ENCODE measurements at regions not wholly inside any gene's neighbourhood (a gene's known extent, or its start where the extent isn't known, plus 50 kb on each side); places are given as distances from the start of the nearest gene placed in this dataset.

DNA sequence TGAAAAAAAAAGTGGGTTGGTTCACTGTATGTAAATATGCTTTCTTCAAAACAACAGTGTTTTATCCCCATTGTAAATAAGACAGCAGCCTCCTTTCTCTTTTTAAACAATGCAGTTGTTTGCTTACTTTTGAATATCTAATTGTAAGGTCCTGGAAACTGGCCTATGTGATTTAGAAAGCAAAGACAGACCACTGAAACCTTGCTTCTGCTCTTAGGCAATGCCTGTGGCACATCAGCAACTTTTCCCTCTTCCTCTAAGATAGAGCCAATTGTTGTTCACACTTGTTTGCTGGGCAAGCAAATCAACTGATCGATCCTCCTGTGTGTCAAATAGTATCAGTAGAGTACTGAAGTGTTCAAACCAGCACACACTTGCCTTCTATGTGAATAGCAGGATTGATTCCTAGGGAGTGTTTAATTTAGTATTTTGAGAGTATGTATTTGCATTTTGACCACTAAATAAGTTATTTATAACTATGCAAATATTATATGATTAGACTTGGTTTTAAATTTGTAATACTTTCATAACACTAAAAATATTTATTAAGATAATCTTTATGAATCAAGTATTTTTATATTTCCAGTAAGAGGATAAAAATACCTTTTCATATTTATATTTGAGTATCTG, 55.4 kb upstream of the GRPR start:
- H3K4me1 ChIP-seq (ENCODE audit: low read depth, poor library complexity, severe bottlenecking) = peaks cover 3% of the 10 kb centered on the region
- no peak overlapping the region for H3K4me2 ChIP-seq
- no peak overlapping the region for H3K27ac ChIP-seq
- no peak for TF ChIP-seq CTCF (conservative IDR thresholded peaks at IDR 0.05; ENCODE audit: low read depth, low read length)
- no peaks in the 10 kb centered on the region for H3K79me2 ChIP-seq (ENCODE audit: insufficient read depth, low read depth)
- H3K27me3 ChIP-seq (ENCODE audit: insufficient read depth, low read depth) = no peaks in the 10 kb centered on the region
- no peaks in the 10 kb centered on the region for H3K36me3 ChIP-seq (ENCODE audit: insufficient read depth)
- no peaks in the 10 kb centered on the region for H4K20me1 ChIP-seq (ENCODE audit: insufficient read depth)
- no peak overlapping the region for H2AFZ ChIP-seq (ENCODE audit: low read depth)
- no peak overlapping the region for H3K4me3 ChIP-seq (IDR thresholded peaks at IDR 0.05; ENCODE audit: insufficient read depth, low read depth, low read length)
- H3K9ac ChIP-seq = no peak overlapping the region

GRCh38 chrX:16063921-16064320, 59.4 kb upstream of the GRPR start:
- no peak overlapping the region for H3K4me3 ChIP-seq (IDR thresholded peaks at IDR 0.05; ENCODE audit: insufficient read depth, low read depth, low read length)
- peaks cover 3% of the 10 kb centered on the region for H3K4me1 ChIP-seq (ENCODE audit: low read depth, poor library complexity, severe bottlenecking)
- no peak overlapping the region for H3K9ac ChIP-seq
- no peak overlapping the region for H3K4me2 ChIP-seq
- no peaks in the 10 kb centered on the region for H3K27me3 ChIP-seq (ENCODE audit: insufficient read depth, low read depth)
- no peaks in the 10 kb centered on the region for H3K79me2 ChIP-seq (ENCODE audit: insufficient read depth, low read depth)
- H2AFZ ChIP-seq (ENCODE audit: low read depth) = no peak overlapping the region
- H4K20me1 ChIP-seq (ENCODE audit: insufficient read depth) = no peaks in the 10 kb centered on the region
- H3K36me3 ChIP-seq (ENCODE audit: insufficient read depth) = no peaks in the 10 kb centered on the region
- no peak overlapping the region for H3K27ac ChIP-seq
- no peak for TF ChIP-seq CTCF (conservative IDR thresholded peaks at IDR 0.05; ENCODE audit: low read depth, low read length)

GRCh38 chrX:16063141-16063540, 60.2 kb upstream of the GRPR start:
- Histone ChIP-seq H3K27me3 (ENCODE audit: insufficient read depth, low read depth) (no peaks in the 10 kb centered on the region), H2AFZ (ENCODE audit: low read depth) (no peak overlapping the region), H4K20me1 (ENCODE audit: insufficient read depth) (no peaks in the 10 kb centered on the region), H3K27ac (no peak overlapping the region), H3K4me1 (ENCODE audit: low read depth, poor library complexity, severe bottlenecking) (peaks cover 3% of the 10 kb centered on the region), H3K79me2 (ENCODE audit: insufficient read depth, low read depth) (no peaks in the 10 kb centered on the region), H3K4me3 (IDR thresholded peaks at IDR 0.05; ENCODE audit: insufficient read depth, low read depth, low read length) (no peak overlapping the region), H3K36me3 (ENCODE audit: insufficient read depth) (no peaks in the 10 kb centered on the region), H3K4me2 (no peak overlapping the region), H3K9ac (no peak overlapping the region)
- TF ChIP-seq CTCF (conservative IDR thresholded peaks at IDR 0.05; ENCODE audit: low read depth, low read length) = no peak

- H3K36me3 ChIP-seq (ENCODE audit: insufficient read depth) = no peaks in the 10 kb centered on the region
- H2AFZ ChIP-seq (ENCODE audit: low read depth) = no peak overlapping the region
- no peak for TF ChIP-seq CTCF (conservative IDR thresholded peaks at IDR 0.05; ENCODE audit: low read depth, low read length)
- no peaks in the 10 kb centered on the region for H3K27me3 ChIP-seq (ENCODE audit: insufficient read depth, low read depth)
- H3K4me2 ChIP-seq = no peak overlapping the region
- H3K9ac ChIP-seq = no peak overlapping the region
- no peaks in the 10 kb centered on the region for H3K4me1 ChIP-seq (ENCODE audit: low read depth, poor library complexity, severe bottlenecking)
- no peaks in the 10 kb centered on the region for H3K79me2 ChIP-seq (ENCODE audit: insufficient read depth, low read depth)
- no peak overlapping the region for H3K4me3 ChIP-seq (IDR thresholded peaks at IDR 0.05; ENCODE audit: insufficient read depth, low read depth, low read length)
- H3K27ac ChIP-seq = no peak overlapping the region
- no peaks in the 10 kb centered on the region for H4K20me1 ChIP-seq (ENCODE audit: insufficient read depth)
Measured at GRCh38 chrX:16061296-16061695, 62.1 kb upstream of the GRPR start.
